ACHN (cell line): ENCODE measurements at regions not wholly inside any gene's neighbourhood (a gene's known extent, or its start where the extent isn't known, plus 50 kb on each side); places are given as distances from the start of the nearest gene placed in this dataset.

ENCODE experiments used
- DNase-seq: peaks from one replicate; pipeline ENCODE4 v3.0.0-alpha.2; 2015
- in situ Hi-C: cut with HindIII; loops from 2 replicates; pipeline ENCODE4 v1.10.0; 2017; ENCODE audit warnings: low sequenced_read_pairs, low pct_ligation_motif_present, low pct_unique_long_range_greater_than_20kb

DNA sequence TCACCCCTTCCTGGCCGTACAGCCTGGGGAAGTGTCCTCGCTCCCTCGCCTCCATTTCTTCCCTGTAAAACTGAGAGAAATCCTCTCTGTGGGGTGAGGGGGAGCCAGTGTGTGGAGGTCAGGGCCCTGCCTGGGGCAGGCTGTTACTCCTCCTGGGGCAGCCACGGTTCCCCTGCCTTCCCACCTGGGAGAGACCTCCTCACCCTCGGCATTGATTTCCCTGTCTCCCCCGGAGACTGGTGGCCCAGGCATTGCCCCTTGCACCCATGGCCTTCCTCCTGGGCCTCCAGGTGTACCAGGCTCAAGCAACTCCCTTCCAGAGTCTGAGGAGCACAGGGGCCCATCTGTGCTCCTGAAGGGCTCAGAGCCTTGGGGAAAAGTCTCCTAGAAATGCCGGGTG is 75.6 kb upstream of the RNU6ATAC start:
- in situ Hi-C loops: no loop called here
- DNase-seq: no peak

DNA sequence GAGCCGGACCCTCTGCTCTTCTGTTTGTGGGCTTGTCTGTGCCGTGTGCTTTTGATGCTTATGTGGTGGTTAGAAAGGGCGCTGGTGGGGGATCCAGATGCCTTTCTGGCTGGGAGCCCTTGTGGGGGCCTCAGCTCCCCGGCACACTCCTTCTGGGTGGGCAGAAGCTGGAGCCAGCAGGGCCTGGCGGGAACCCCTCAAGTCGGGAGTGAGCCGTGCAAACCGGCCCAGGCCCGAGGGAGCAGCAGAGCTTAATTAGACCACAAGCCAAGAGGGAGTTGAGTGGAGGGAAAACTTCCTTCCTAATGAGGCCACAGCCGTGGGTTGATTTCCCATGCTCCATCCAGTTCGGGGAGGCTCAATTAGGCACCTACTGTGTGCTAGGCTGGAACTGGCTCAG is 76.0 kb upstream of the RNU6ATAC start:
- in situ Hi-C loops: no loop called here
- DNase-seq: no peak

DNA sequence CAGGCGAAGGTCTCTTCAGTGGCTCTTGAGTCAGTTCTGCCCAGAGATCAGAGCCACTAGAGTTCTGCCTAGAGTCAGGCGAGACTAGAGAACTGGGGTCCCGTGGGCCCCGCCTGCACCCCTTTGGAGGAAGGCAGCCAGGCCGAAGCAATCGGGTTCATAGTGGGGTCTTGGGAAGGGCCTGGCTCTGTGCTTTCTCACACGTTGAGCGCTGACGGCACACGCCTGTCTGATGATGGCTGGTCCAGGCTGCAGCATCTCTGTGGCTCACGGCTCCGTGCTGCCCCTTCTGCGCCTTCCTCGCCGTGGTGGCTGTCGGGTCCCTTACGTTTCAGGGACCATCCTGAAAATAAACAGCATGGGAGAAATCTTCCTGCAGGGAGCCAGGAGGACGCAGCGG is 78.3 kb upstream of the RNU6ATAC start:
- in situ Hi-C loops: no loop called here

DNA sequence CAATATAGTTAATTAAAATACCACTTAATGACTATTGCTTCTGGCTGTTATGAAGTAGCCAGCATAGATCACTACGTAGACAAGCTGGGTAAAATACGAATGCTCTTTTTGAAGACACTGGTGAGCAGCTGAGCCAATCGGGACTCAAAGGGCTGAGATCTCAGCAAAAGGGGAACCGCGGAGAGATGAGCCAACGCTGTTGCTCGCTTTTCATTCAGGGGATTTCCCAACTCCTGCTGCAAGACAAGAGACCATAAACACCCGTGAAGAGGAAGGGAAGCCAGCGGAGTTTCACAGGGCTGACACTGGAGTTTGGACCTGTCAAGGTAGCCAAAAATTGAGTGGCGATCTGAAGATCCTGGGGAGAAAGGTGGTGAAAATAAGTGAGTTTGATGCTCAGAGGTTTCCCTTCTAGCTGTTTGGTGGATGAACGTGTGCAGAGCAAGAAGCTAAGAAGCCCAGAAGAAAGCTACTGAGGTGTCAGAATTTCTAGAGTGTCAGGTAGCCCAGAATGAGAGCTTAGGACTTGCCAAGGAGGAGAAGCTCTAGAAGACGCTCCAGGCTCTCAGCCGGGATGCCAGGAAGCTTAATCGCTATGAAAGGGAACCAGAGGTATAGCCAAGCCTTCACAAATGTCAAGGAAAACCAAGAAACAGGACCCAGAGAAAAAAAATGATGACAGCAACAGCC is 79.6 kb upstream of the RNU6ATAC start:
- in situ Hi-C loops: no loop called here
- no peak for DNase-seq

More for the DNA sequence above, 78.3 kb upstream of the RNU6ATAC start:
- DNase-seq: no peak

DNA sequence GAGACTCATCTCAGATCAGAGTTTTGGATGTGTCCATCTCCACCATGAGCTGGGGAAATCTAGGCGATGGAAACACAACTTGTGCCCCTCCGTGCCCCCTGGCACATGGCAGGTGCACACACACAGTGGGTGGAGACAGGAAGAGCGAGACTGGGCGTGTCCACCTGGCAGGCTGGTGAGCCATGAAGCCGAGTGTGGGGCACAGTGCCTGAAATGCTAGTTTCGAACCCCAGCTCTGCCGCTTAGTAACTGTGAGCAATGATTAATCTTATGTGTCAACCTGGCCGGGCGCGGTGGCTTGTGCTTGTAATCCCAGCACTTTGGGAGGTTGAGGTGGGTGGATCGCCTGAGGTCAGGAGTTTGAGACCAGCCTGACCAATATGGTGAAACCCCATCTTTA is 80.8 kb upstream of the RNU6ATAC start:
- DNase-seq: no peak
- in situ Hi-C loops: no loop called here

DNA sequence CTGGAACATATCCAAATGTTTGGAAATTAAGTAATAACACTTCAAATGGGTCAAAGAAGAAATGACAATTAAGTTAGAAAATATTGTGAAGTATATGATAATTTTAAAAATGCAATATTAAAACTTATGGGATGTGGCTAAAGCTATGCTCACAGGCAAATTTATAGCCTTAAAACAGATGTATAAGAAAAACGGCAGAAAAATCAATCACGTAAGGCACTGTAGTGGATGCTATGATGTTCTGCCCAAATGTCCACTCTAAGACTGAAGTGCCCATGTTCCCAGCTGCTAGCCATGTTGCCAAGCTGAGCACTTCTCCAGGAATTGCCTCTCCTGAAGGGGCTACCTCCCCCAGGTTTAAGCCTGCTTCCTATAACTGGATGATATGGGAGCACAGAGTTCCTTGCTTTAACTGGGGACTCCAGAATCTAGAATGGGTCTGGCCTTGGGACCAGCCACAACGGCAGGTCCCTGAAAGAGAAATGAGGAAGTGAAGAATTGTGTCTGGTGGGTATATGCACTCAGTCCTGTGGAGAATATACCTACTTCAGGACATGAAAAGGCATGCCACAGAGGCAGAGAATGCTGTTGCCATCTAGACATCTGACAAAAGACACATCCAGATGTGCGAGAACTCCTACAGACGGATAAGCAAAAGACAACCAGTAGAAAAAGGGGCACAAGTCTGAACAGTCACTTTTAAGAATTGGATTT is 78.2 kb upstream of the RXRA start:
- in situ Hi-C loops: no loop called here
- DNase-seq: no peak

DNA sequence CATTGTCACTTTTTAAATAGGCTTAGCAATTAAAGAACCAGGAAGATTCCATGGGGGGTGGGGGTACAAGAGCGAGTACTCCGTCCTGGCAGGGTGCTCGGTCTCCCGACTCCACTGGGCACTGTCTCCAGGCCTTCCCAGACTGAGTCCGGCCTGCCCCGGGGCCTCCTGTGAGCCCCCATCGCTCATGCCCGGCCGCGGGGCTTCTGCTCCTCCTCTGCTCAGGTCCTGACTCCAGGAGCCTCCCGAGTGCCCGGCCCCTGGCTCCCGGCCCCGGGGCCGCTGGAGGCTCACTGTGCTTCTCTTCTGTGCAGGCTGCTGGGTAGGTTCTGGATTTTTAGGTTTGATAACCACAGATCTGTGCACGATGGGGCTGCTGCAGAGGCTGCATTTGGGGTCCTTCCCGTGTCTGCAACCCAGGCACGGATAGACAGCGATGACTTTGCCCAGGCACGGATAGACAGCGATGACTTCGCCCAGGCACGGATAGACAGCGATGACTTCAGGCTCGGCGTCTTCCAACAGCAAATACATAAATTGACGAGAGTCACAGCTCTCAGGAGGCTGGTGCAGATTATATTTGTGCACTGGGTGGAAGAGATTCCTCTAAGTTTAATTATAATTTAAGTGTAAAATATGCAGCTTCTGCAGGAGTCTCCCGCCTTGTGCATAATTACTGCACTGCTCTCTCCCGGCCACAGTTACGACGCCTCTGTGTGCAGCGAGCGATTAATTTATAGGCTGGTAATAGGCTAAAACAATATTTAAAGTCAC is 74.8 kb upstream of the RXRA start:
- in situ Hi-C loops: no loop called here
- DNase-seq: no peak

DNA sequence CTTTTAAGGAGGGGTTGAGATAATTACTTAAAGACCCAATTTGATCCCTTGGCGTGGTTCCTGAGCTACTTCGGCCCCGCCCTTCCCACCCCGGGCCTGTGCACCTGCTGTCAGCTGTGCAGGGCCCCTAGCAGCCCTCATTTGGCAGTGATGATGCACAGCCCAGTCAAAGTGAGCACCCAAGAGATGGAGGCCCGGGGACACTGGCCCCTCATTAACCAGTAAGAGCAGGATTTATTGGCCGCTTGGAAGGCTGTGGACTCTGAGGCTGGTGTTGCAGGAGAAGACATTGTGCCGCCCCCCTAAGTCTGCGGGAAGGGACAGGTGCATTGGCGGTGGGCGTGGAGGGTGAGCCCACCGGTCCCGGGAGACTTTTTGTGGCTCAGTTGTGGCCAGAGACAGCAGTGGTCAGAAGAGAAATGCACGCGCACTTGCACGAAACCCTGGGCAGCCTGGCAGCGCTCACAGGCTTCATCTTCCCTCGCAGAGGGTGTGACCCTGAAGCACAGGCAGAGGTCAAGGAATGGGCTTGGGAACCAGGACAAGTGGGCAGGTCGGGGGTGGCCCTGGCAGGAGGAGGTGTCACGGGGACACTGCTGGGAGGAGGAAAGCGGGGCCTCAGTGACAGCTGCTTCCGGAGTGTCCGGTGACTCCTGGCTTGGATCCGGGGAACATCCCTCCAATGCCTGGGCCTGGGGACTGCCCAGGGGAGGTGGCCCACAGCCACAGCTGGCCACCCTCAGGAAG is 74.0 kb upstream of the RXRA start:
- no peak for DNase-seq
- in situ Hi-C loops: no loop called here

DNA sequence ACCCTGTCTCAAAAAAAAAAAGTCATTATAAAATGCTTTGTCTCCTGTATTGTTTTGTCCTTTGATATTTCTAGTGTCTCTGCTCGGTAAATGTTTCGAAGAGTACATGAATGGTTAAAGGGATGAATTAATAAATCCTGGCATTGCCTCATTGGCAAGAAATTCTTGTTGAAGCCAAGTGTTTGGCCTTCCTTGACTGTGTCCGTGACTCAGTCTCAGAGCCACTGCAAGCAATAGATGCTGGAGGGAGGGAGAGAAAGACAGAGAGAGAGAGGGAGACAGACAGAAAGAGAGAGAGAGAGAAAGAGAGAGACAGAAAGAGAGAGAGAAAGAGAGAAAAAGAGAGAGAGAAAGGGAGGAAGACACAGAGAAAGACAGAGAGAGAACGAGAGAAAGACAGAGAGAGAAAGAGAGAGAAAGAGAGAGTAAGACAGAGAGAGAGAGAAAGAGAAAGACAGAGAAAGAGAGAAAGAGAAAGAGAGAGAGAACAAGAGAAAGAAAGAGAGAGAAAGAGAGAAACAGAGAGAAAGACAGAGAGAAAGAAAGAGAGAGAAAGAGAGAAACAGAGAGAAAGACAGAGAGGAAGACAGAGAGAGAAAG is 72.5 kb upstream of the RXRA start:
- DNase-seq: no peak
- in situ Hi-C loops: no loop called here

DNA sequence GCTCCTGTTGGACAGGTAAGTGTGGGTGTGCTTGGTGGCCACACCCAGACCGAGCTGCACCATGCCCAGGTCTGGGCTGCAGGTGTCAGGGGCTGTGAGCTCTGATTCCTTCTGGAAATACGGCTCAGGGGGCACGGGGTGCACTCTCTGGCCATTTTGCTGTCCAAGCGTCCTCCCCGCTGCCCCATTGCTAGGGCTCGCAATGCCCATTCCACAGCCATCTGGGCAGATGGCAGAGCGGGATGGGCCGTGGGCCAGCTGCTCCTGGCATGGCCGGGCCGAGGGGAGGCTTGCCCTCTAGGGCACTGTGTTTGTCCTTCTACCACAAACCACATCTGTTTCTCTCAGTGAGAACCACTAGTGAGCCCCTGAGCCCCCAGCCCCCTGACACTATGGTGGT is 67.9 kb upstream of the RXRA start:
- no peak for DNase-seq
- in situ Hi-C loops: no loop called here

DNA sequence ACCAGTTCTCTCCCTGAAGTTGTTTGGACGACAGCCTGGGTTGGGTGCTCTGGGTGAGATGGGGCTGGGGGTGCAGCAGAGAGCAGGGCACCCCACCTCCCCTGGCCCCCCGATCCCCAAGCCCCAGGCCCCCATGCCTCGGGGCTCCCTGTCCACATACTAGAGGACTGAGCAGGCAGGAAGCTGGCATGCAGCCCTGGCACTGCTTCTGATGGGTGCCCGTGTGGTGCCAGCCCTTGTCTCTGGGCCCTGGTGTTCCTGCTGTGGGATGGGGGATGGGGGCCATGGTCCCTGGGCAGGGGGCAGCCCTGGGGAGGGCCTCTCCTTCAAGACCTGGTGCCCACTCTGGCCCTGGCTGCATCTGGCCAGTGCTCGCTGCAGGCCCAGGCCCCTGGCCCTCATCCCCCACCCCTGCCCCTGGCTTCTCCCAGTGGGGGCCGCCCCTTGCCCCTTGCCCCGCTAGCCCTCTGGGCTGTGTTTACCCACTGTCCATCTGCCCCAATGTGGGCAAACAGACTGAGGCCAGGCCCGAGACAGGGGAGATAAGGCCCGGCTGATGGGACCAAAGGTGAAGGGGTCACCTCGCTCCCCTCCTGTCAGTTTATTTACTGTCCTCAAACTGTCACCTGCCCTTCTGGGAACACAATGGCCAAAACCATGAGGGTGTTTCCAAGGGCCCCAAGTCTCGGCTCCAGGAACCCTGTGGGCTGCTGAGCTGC is 67.3 kb upstream of the RXRA start:
- DNase-seq: no peak
- in situ Hi-C loops: no loop called here

DNA sequence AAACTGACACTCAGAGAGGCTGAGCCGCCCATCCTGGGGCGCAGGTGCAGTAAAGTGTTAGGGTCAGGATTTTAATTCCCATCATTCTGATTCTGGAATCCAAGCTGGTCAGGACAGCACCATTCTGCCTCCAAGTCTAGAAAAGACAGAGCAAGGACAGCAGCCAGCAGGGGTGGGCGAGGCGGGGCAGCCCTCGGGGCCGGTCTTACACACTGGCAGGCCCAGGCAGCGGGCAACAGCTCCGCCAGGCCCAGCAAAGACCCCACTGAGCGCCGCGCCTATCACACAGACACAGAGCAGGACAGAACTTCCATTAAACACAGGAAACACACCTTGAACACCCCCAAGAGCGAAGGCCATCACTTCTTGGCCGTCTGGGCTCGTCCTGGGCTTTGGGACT is 66.5 kb upstream of the RXRA start:
- in situ Hi-C loops: no loop called here
- DNase-seq: no peak

DNA sequence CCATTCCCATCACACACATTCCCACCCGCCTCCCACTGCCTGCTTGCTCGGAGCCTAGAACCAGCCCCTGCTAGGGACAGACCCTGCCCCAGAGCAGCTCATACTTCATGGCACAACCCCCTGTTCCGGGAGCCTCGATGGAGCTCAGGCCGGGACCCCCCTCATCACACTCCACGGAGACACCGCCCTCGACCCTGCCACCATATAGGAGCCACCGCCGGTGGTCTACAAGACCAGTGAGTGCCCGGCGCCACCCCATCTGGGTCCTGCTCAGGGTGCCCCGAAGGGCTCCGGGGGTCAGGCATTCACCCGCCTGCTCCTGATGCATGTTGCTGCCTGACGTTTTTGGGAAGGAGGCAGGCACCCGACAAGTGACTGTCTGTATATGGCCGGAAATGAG is 65.5 kb upstream of the RXRA start:
- in situ Hi-C loops: no loop called here
- no peak for DNase-seq

DNA sequence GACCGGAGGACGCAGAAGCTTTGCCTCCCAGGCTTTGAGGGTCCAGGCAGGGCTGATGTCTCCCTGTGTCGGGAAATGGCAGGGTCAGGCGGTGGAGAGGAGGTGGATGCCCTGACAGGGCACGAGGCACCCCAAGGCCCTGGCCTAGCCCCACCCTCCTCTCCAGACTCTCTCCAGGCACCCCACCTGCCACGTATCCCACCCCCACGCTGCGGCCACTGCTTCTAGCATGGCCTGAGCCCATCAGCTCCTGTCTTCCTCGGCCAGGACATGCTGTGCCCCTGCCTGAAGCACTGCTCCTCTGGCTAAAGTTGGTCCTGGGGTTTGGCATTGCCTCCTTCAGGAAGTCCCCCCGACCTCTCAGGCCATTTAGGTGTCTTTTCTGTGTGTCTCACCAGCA is 64.2 kb upstream of the RXRA start:
- in situ Hi-C loops: no loop called here
- no peak for DNase-seq

DNA sequence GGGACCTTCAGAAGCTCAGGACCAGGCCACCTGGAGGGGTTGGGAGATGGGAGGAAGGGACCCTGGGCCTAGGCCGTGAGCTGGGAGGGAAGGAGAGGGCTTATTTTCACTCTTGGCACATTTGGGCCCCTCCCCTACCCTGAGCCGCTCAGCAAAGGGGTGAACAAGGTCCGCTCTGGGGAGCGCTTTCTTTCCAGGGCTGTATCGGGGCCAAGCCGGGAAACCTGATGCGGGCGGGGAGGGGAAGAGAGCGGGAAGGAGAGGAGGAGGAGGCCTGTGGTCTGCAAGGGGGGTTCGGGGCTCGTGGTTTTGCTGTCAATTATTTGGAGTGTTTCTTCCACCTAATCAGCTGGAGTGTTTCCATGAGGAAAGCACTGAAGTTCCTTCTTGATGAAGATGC is 62.7 kb upstream of the RXRA start:
- no peak for DNase-seq
- in situ Hi-C loops: no loop called here

DNA sequence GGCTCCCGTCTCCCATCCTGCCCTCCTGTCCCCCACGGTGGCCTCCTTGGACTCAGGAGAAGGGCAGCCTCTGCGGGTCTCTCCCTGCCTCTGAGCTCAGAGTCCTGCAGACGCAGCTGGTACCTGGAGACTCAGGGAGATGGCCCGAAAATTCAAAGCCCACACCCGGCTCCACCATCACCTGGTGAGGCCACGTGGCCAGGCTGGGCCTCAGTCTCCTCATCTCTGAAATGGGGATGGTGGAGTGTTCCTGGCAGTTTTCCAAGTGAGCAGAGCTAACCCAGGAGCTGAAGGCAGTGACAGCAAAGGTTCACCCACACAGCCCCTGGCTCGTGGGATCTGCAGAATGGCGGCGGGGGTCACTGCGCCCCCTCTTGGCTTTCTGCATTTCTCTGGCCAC is 62.1 kb upstream of the RXRA start:
- in situ Hi-C loops: no loop called here
- DNase-seq: no peak

DNA sequence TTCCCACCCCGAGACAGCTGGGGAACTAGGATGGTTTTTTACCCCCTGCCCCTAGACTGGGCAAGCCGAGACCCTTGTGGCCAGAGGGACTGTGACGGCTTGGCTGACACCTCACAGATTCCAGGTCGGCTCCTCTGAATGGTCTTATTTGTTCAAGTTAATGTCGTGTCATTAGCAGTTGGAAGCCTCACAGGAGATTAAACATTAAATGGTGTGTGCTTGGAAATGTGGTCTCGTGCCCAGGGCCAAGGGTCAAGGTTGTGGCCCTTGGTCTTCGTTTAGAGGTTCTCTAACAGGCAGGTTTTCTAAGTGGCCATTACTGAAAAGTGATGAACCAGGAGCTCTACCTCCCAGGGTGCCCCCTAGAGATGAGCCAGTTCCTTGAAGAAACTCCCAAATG is 61.2 kb upstream of the RXRA start:
- in situ Hi-C loops: no loop called here
- no peak for DNase-seq

DNA sequence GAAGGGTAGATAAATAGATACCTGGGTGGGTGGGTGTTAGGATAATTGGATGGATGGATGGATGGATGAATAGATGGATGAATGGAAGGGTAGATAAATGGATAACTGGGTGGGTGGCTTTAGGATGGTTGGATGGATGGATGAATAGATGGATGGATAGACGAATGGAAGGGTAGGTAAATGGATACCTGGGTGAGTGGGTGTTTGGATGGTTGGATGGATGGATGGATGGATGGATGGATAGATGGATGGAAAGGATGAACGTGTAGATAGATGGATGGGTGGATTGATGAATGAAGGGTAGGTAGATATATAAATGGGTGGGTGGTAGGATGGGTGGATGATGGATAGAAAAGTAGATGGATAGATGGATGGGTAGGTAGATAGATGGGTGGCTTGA is 59.8 kb upstream of the RXRA start:
- DNase-seq: no peak
- in situ Hi-C loops: no loop called here
